Type B pancreatic cell (in vitro differentiated cells): ENCODE measurements at regions not wholly inside any gene's neighbourhood (a gene's known extent, or its start where the extent isn't known, plus 50 kb on each side); places are given as distances from the start of the nearest gene placed in this dataset.
"Not testable (repeated sequence)": the region's sequence is repeated elsewhere in the genome, so short reads cannot be mapped to it uniquely, and the experiment has no call there.

Experiments used
- DNase-seq: peaks from one replicate; pipeline ENCODE4 v3.0.0; 2021; ENCODE audit warnings: mixed read lengths; ENCODE audit not compliant: unreplicated experiment; ENCODE audit errors: extremely low spot score
- H3K27ac Mint-ChIP-seq: 2 replicates; pipeline ENCODE4 v1.8.0; 2021; ENCODE audit warnings: mild to moderate bottlenecking, mixed read lengths
- H3K27me3 Mint-ChIP-seq: 2 replicates; pipeline ENCODE4 v1.8.0; 2021; ENCODE audit warnings: mixed read lengths
- H3K36me3 Mint-ChIP-seq: 2 replicates; pipeline ENCODE4 v1.8.0; 2021; ENCODE audit warnings: mixed read lengths
- H3K4me1 Mint-ChIP-seq: one replicate; pipeline ENCODE4 v1.8.0; 2021; ENCODE audit warnings: mixed read lengths; ENCODE audit not compliant: unreplicated experiment
- H3K4me3 Mint-ChIP-seq: 2 replicates; pipeline ENCODE4 v1.8.0; 2021; ENCODE audit warnings: mild to moderate bottlenecking, mixed read lengths
- H3K9me3 Mint-ChIP-seq: 2 replicates; pipeline ENCODE4 v1.8.0; 2021; ENCODE audit warnings: mixed read lengths
- CTCF ChIP-seq: fragments of 200-600 bp; sonication (generic); conservative IDR thresholded peaks from 2 replicates; pipeline ENCODE4 v1.5.0; 2021; ENCODE audit warnings: antibody characterized with exemption, mild to moderate bottlenecking

GRCh38 chr1:24268555-24268954 lies 50.6 kb upstream of the GRHL3 start:
- not testable (repeated sequence) for H3K27me3 Mint-ChIP-seq, H3K36me3 Mint-ChIP-seq, H3K4me3 Mint-ChIP-seq, H3K27ac Mint-ChIP-seq, H3K4me1 Mint-ChIP-seq, DNase-seq
- H3K9me3 Mint-ChIP-seq, result peaks cover 11% of the 10 kb centered on the region

- H3K36me3 Mint-ChIP-seq, result no peaks in the 10 kb centered on the region
- DNase-seq, result no peak
- peaks cover 12% of the 10 kb centered on the region for H3K9me3 Mint-ChIP-seq
- TF ChIP-seq CTCF, result no peak
- no peaks in the 10 kb centered on the region for H3K4me1 Mint-ChIP-seq
- no peak overlapping the region for H3K27ac Mint-ChIP-seq
- no peak overlapping the region for H3K4me3 Mint-ChIP-seq
- peaks cover 3% of the 10 kb centered on the region for H3K27me3 Mint-ChIP-seq
Observed at GRCh38 chr1:24266998-24267397, 52.2 kb upstream of the GRHL3 start.

GRCh38 chr1:24266398-24266941 lies 52.7 kb upstream of the GRHL3 start:
- peaks cover 12% of the 10 kb centered on the region for H3K9me3 Mint-ChIP-seq
- no peaks in the 10 kb centered on the region for H3K4me1 Mint-ChIP-seq
- no peak for TF ChIP-seq CTCF
- H3K27me3 Mint-ChIP-seq, result peaks cover 3% of the 10 kb centered on the region
- no peaks in the 10 kb centered on the region for H3K36me3 Mint-ChIP-seq
- H3K27ac Mint-ChIP-seq, result no peak overlapping the region
- H3K4me3 Mint-ChIP-seq, result no peak overlapping the region
- DNase-seq, result no peak

- Mint-ChIP-seq H3K4me3 (no peak overlapping the region), H3K27me3 (peaks cover 6% of the 10 kb centered on the region), H3K4me1 (no peaks in the 10 kb centered on the region), H3K9me3 (peaks cover 5% of the 10 kb centered on the region), H3K27ac (no peak overlapping the region), H3K36me3 (no peaks in the 10 kb centered on the region)
- no peak for DNase-seq
- no peak for TF ChIP-seq CTCF
Observed at GRCh38 chr1:24263746-24264145, 55.4 kb upstream of the GRHL3 start.

- no peaks in the 10 kb centered on the region for H3K4me1 Mint-ChIP-seq
- no peak overlapping the region for H3K27ac Mint-ChIP-seq
- TF ChIP-seq CTCF, result no peak
Observed at GRCh38 chr1:24263211-24263610, 55.9 kb upstream of the GRHL3 start.

GRCh38 chr1:24261977-24262376 lies 57.2 kb upstream of the GRHL3 start:
- H3K9me3 Mint-ChIP-seq, result peaks cover 5% of the 10 kb centered on the region
- no peak overlapping the region for H3K4me3 Mint-ChIP-seq
- TF ChIP-seq CTCF, result no peak
- H3K4me1 Mint-ChIP-seq, result no peaks in the 10 kb centered on the region
- H3K27ac Mint-ChIP-seq, result no peak overlapping the region
- peaks cover 10% of the 10 kb centered on the region for H3K27me3 Mint-ChIP-seq
- H3K36me3 Mint-ChIP-seq, result no peaks in the 10 kb centered on the region
- DNase-seq, result no peak

More at GRCh38 chr1:24263211-24263610, 55.9 kb upstream of the GRHL3 start:
- no peak for DNase-seq
- Mint-ChIP-seq H3K27me3 (peaks cover 6% of the 10 kb centered on the region), H3K9me3 (peaks cover 5% of the 10 kb centered on the region), H3K36me3 (no peaks in the 10 kb centered on the region), H3K4me3 (no peak overlapping the region)
